Hepatocyte (in vitro differentiated cells): ENCODE measurements at regions not wholly inside any gene's neighbourhood (a gene's known extent, or its start where the extent isn't known, plus 50 kb on each side); places are given as distances from the start of the nearest gene placed in this dataset.

Experiments used
- CTCF ChIP-seq: fragments of 200-600 bp; sonication (generic); IDR thresholded peaks from 2 replicates; pipeline ENCODE4 v1.5.1; 2016; ENCODE audit warnings: antibody characterized with exemption, mild to moderate bottlenecking; ENCODE audit not compliant: poor library complexity
- EZH2 ChIP-seq: fragments of 200-600 bp; sonication (generic); IDR thresholded peaks from 2 replicates; pipeline ENCODE4 v1.6.1; 2016; ENCODE audit warnings: antibody characterized with exemption, mild to moderate bottlenecking, borderline replicate concordance
- EZH2phosphoT487 ChIP-seq: fragments of 200-600 bp; sonication (generic); IDR thresholded peaks from one replicate; pipeline ENCODE4 v1.6.1; 2018; ENCODE audit warnings: antibody characterized with exemption, mild to moderate bottlenecking, low read depth, moderate library complexity; ENCODE audit not compliant: unreplicated experiment, severe bottlenecking

GRCh38 chr2:187180529-187180928 is 267.5 kb downstream of the CALCRL start:
- TF ChIP-seq CTCF = no peak
- TF ChIP-seq EZH2 = no peak
- no peak for TF ChIP-seq EZH2phosphoT487
